Neural cell (in vitro differentiated cells): ENCODE measurements at regions not wholly inside any gene's neighbourhood (a gene's known extent, or its start where the extent isn't known, plus 50 kb on each side); places are given as distances from the start of the nearest gene placed in this dataset.

Source experiments
- H2AFZ ChIP-seq: fragments of 200-600, 300-800 bp; sonication (generic), shearing (Covaris generic); 2 replicates; pipeline ENCODE4 v1.6.0; 2014; ENCODE audit warnings: low read depth, mild to moderate bottlenecking, antibody characterized with exemption, low read length, moderate library complexity
- H3F3A ChIP-seq: fragments of 200-600 bp; shearing (Covaris generic); 2 replicates; pipeline ENCODE4 v1.6.1; 2016; ENCODE audit warnings: mild to moderate bottlenecking, moderate library complexity, mixed read lengths, antibody characterized with exemption, low read length; ENCODE audit not compliant: insufficient read depth, poor library complexity, severe bottlenecking
- H3K27ac ChIP-seq: fragments of 200-600, 300-800 bp; sonication (generic), shearing (Covaris generic); 2 replicates; pipeline ENCODE4 v1.5.1; 2014; ENCODE audit warnings: mild to moderate bottlenecking, low read length, moderate library complexity
- H3K27me3 ChIP-seq: fragments of 300-800, 200-600 bp; sonication (generic), shearing (Covaris generic); 2 replicates; pipeline ENCODE4 v1.6.0; 2014; ENCODE audit warnings: mild to moderate bottlenecking, low read depth, low read length, moderate library complexity; ENCODE audit not compliant: insufficient read depth
- H3K36me3 ChIP-seq: fragments of 300-800, 200-600 bp; sonication (generic), shearing (Covaris generic); 2 replicates; pipeline ENCODE4 v1.5.1; 2014; ENCODE audit warnings: mild to moderate bottlenecking, antibody characterized with exemption, low read length, moderate library complexity; ENCODE audit not compliant: insufficient read depth
- H3K4me2 ChIP-seq: fragments of 300-800, 200-600 bp; sonication (generic), shearing (Covaris generic); 2 replicates; pipeline ENCODE4 v1.6.0; 2014; ENCODE audit warnings: mild to moderate bottlenecking, low read length
- H3K4me3 ChIP-seq: fragments of 300-800, 200-600 bp; sonication (generic), shearing (Covaris generic); 2 replicates; pipeline ENCODE4 v1.5.1; 2014; ENCODE audit warnings: mild to moderate bottlenecking, low read length, moderate library complexity
- H3K79me2 ChIP-seq: fragments of 200-600 bp; shearing (Covaris generic); replicated peaks from 2 replicates; pipeline ENCODE4 v1.6.0; 2014; ENCODE audit warnings: mild to moderate bottlenecking, low read length, moderate library complexity; ENCODE audit not compliant: insufficient read depth
- H3K9ac ChIP-seq: fragments of 300-800, 200-600 bp; sonication (generic), shearing (Covaris generic); 2 replicates; pipeline ENCODE4 v1.6.1; 2016; ENCODE audit warnings: mild to moderate bottlenecking, low read length, mixed read lengths
- H3K9me2 ChIP-seq: fragments of 200-600 bp; shearing (Covaris generic); 2 replicates; pipeline ENCODE4 v1.6.1; 2016; ENCODE audit warnings: mild to moderate bottlenecking, low read length, mixed read lengths; ENCODE audit not compliant: insufficient read depth
- H3K9me3 ChIP-seq: fragments of 200-600, 300-800 bp; sonication (generic), shearing (Covaris generic); 2 replicates; pipeline ENCODE4 v1.6.1; 2016; ENCODE audit warnings: mild to moderate bottlenecking, mixed run types, low read length, moderate library complexity, mixed read lengths
- H4K20me1 ChIP-seq: fragments of 200-600 bp; shearing (Covaris generic); 2 replicates; pipeline ENCODE4 v1.6.1; 2016; ENCODE audit warnings: mild to moderate bottlenecking, mixed run types; ENCODE audit not compliant: insufficient read depth
- CTCF ChIP-seq: fragments of 450-650 bp; IDR thresholded peaks from 2 replicates; pipeline ENCODE4 v1.5.1; 2014; ENCODE audit warnings: antibody characterized with exemption, mild to moderate bottlenecking, moderate library complexity; ENCODE audit not compliant: poor library complexity, severe bottlenecking
- EP300 ChIP-seq: fragments of 450-650 bp; conservative IDR thresholded peaks from 2 replicates; pipeline ENCODE4 v1.6.1; 2014; ENCODE audit warnings: antibody characterized with exemption, mild to moderate bottlenecking, moderate library complexity; ENCODE audit not compliant: poor library complexity, severe bottlenecking
- EZH2 ChIP-seq: fragments of 200-600, 300-800 bp; shearing (Covaris generic), sonication (generic); IDR thresholded peaks from 2 replicates; pipeline ENCODE4 v1.6.1; 2014; ENCODE audit warnings: antibody characterized with exemption, low read length, borderline replicate concordance, mild to moderate bottlenecking; ENCODE audit not compliant: insufficient read depth, poor library complexity, severe bottlenecking
- MXI1 ChIP-seq: fragments of 450-650 bp; conservative IDR thresholded peaks from 2 replicates; pipeline ENCODE4 v1.6.1; 2014; ENCODE audit warnings: antibody characterized with exemption, mild to moderate bottlenecking; ENCODE audit not compliant: poor library complexity, severe bottlenecking
- POLR2AphosphoS5 ChIP-seq: IDR thresholded peaks from 2 replicates; pipeline ENCODE4 v1.6.1; 2012
- RAD21 ChIP-seq: fragments of 450-650 bp; conservative IDR thresholded peaks from 2 replicates; pipeline ENCODE4 v1.6.1; 2014; ENCODE audit warnings: antibody characterized with exemption, mild to moderate bottlenecking, moderate library complexity
- REST ChIP-seq: IDR thresholded peaks from 2 replicates; pipeline ENCODE4 v1.6.1; 2012; ENCODE audit warnings: borderline replicate concordance
- SMC3 ChIP-seq: fragments of 450-650 bp; conservative IDR thresholded peaks from 2 replicates; pipeline ENCODE4 v1.6.1; 2014; ENCODE audit warnings: antibody characterized with exemption, mild to moderate bottlenecking, moderate library complexity; ENCODE audit not compliant: poor library complexity
- TAF1 ChIP-seq: IDR thresholded peaks from 2 replicates; pipeline ENCODE4 v1.6.1; 2012; ENCODE audit warnings: low read depth

GRCh38 chr10:106457522-106457921 lies 707.0 kb downstream of the SORCS1 start:
- Histone ChIP-seq H3K9ac (no peak overlapping the region), H3K36me3 (no peaks in the 10 kb centered on the region), H3K79me2 (no peaks in the 10 kb centered on the region), H3K27me3 (no peaks in the 10 kb centered on the region), H3K4me3 (no peak overlapping the region), H3F3A (no peaks in the 10 kb centered on the region), H3K9me3 (no peaks in the 10 kb centered on the region), H3K9me2 (no peaks in the 10 kb centered on the region), H2AFZ (no peak overlapping the region), H4K20me1 (no peaks in the 10 kb centered on the region), H3K27ac (no peak overlapping the region), H3K4me2 (no peak overlapping the region)
- TF ChIP-seq TAF1 (no peak), CTCF (no peak), POLR2AphosphoS5 (no peak), REST (no peak), SMC3 (no peak), MXI1 (no peak), EZH2 (no peak), RAD21 (no peak), EP300 (no peak)

- Histone ChIP-seq H3K4me3 (no peak overlapping the region), H4K20me1 (no peaks in the 10 kb centered on the region), H3K4me2 (no peak overlapping the region), H3K9me3 (no peaks in the 10 kb centered on the region), H3K9me2 (no peaks in the 10 kb centered on the region), H3K27me3 (no peaks in the 10 kb centered on the region), H3K36me3 (no peaks in the 10 kb centered on the region), H2AFZ (no peak overlapping the region), H3F3A (no peaks in the 10 kb centered on the region), H3K27ac (no peak overlapping the region), H3K79me2 (no peaks in the 10 kb centered on the region), H3K9ac (no peak overlapping the region)
- TF ChIP-seq EZH2 (no peak), EP300 (no peak), RAD21 (no peak), SMC3 (no peak), REST (no peak), TAF1 (no peak), MXI1 (no peak), CTCF (no peak), POLR2AphosphoS5 (no peak)
Measured at GRCh38 chr10:106454233-106454632, 710.3 kb downstream of the SORCS1 start.
